ENCODE measurements at regions not wholly inside any gene's neighbourhood (a gene's known extent, or its start where the extent isn't known, plus 50 kb on each side); places are given as distances from the start of the nearest gene placed in this dataset.
A peak's percentile ranks its signal among the peaks of the same experiment; 100 is the strongest.

- no peak for DNase-seq (ENCODE audit: extremely low read depth, low read depth, low spot score)
Observed at GRCh38 chr17:34182036-34182803, 72.9 kb upstream of the CCL2 start.

DNA sequence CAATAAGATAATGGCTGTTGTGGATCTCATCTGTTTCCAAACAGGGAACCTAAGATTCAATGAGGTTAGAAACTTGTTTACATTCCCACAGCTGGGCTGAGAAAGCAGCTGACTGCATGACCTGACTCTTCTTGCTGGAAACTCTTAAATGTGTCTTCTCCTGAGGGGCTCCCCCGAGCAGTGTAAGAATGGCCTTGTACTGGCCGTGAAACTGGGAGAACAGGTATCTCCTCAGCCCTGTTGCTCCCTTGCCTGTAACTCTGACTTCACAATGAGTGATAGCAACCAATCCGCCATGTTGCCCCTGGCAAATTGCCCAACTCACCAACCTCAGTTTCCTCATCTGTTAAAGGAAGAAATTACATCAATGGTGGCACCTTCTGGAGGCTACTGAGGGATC lies 59.1 kb upstream of the CCL2 start:
- DNase-seq (ENCODE audit: extremely low read depth, low read depth, low spot score): no peak

DNA sequence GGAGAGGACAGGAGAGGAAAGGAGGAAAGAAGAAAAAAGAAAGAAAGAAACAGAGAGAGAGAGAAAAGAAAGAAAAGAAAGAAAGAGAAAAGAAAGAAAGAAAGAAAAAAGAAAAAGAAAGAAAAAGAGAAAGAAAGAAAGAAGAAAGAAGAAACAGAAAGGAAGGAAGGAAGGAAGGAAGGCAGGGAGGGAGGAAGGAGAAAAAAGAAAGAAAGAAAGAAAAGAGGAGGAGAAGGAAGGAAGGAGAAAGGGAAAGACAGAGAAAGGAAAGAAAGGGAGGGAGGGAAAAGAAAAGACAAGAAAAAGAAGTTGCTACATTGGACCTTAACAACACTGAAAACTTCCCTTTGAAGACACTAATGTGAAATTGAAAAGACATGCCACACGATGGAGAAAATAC lies 56.6 kb upstream of the CCL2 start:
- no peak for DNase-seq (ENCODE audit: extremely low read depth, low read depth, low spot score)

DNA sequence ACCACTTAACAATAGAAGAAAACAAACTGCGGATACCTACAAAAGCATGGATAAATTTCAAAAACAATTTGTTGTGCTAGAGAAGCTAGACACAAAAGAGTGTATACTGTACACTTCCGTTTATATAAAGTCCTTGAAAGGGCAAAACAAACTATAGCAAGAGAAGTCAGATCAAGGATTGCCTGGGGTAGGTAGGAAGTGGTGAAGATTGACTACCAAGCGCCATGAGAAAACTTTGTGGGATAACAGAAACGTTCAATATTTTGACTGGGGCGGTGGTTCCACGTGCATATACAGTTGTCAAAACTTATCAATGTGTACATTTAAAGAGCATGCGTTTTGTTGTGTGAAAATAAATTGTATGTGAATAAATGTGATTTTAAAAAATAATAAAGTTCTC lies 55.6 kb upstream of the CCL2 start:
- no peak for DNase-seq (ENCODE audit: extremely low read depth, low read depth, low spot score)

- peak; percentile 77 for DNase-seq (ENCODE audit: extremely low read depth, low read depth, low spot score)
Observed at GRCh38 chr17:34199932-34200534, 55.1 kb upstream of the CCL2 start.

DNA sequence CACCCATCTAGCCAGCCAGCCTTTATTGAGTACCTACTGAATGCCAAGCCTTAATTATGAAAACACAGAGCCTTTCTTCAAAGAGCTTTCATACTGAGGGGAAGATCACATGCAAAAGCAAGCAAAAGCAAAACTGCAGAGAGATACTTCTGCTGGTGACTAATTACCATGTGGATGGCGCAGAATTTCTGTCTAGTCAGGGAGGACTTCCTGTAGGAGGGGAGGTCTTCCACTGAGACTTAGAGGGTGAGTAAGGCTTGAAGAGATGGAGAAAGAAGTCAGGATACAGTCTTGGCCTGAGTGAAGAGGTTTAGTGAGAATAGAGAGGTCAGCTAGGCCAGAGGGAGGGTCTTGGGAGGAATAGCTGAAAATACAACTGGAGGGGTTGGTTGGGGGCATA lies 53.9 kb upstream of the CCL2 start:
- no peak for DNase-seq (ENCODE audit: extremely low read depth, low read depth, low spot score)

GRCh38 chr17:34201767-34202166 lies 53.3 kb upstream of the CCL2 start:
- no peak for DNase-seq (ENCODE audit: extremely low read depth, low read depth, low spot score)

- no peak for DNase-seq (ENCODE audit: extremely low read depth, low read depth, low spot score)
Observed at GRCh38 chr17:34203018-34203638, 52.0 kb upstream of the CCL2 start.

DNA sequence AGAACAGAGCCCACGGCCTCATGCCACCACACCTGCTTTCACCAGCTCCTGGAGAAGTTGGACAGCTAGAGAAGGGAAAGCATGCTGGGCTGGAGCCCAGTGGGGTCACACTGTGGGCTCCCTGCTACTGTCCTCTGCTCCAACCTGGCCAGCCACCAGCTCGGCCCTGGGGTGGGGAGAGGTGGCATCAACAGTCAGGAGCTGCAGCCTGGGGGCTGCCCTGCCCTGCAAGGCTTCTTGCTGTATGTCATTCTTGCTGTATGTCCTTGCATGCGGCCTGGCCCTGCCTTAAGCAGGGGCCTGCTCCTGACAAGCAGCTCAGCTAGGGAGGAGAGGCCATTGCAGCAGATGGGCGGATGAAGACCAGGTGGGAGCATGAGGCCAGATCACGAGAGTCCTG lies 50.7 kb upstream of the CCL2 start:
- DNase-seq (ENCODE audit: extremely low read depth, low read depth, low spot score): no peak

Measured in glomerular endothelial cell (primary cell).